ENCODE measurements at regions not wholly inside any gene's neighbourhood (a gene's known extent, or its start where the extent isn't known, plus 50 kb on each side); places are given as distances from the start of the nearest gene placed in this dataset.

- no peaks in the 10 kb centered on the region for H3K27me3 ChIP-seq (ENCODE audit: insufficient read depth, low read length)
- no peaks in the 10 kb centered on the region for H3K79me2 ChIP-seq (ENCODE audit: control insufficient read depth, insufficient read depth, low read length, unreplicated experiment)
- H2AFZ ChIP-seq (ENCODE audit: low read length, unreplicated experiment), result no peak overlapping the region
- H3K36me3 ChIP-seq (ENCODE audit: insufficient read depth, low read length), result no peaks in the 10 kb centered on the region
- no peaks in the 10 kb centered on the region for H3K4me1 ChIP-seq (ENCODE audit: control insufficient read depth, insufficient read depth, low read length, unreplicated experiment)
- H3K4me3 ChIP-seq (ENCODE audit: low read depth, low read length), result no peak overlapping the region
- H3K27ac ChIP-seq (ENCODE audit: low read depth, low read length), result no peak overlapping the region
Measured at GRCh38 chr17:69801368-69801767, 273.7 kb upstream of the KCNJ16 start.

GRCh38 chr17:69802045-69802740 is 272.8 kb upstream of the KCNJ16 start:
- Histone ChIP-seq H3K4me1 (ENCODE audit: control insufficient read depth, insufficient read depth, low read length, unreplicated experiment) (no peaks in the 10 kb centered on the region), H3K79me2 (ENCODE audit: control insufficient read depth, insufficient read depth, low read length, unreplicated experiment) (no peaks in the 10 kb centered on the region), H3K27me3 (ENCODE audit: insufficient read depth, low read length) (no peaks in the 10 kb centered on the region), H2AFZ (ENCODE audit: low read length, unreplicated experiment) (no peak overlapping the region), H3K4me3 (ENCODE audit: low read depth, low read length) (no peak overlapping the region), H3K27ac (ENCODE audit: low read depth, low read length) (no peak overlapping the region), H3K36me3 (ENCODE audit: insufficient read depth, low read length) (no peaks in the 10 kb centered on the region)

GRCh38 chr17:69809331-69809730 is 265.7 kb upstream of the KCNJ16 start:
- Histone ChIP-seq H3K79me2 (ENCODE audit: control insufficient read depth, insufficient read depth, low read length, unreplicated experiment) (no peaks in the 10 kb centered on the region), H2AFZ (ENCODE audit: low read length, unreplicated experiment) (no peak overlapping the region), H3K4me3 (ENCODE audit: low read depth, low read length) (no peak overlapping the region), H3K4me1 (ENCODE audit: control insufficient read depth, insufficient read depth, low read length, unreplicated experiment) (peaks cover 25% of the 10 kb centered on the region), H3K27ac (ENCODE audit: low read depth, low read length) (no peak overlapping the region), H3K36me3 (ENCODE audit: insufficient read depth, low read length) (no peaks in the 10 kb centered on the region), H3K27me3 (ENCODE audit: insufficient read depth, low read length) (no peaks in the 10 kb centered on the region)

GRCh38 chr17:69810326-69810965 is 264.6 kb upstream of the KCNJ16 start:
- Histone ChIP-seq H3K27ac (ENCODE audit: low read depth, low read length) (no peak overlapping the region), H2AFZ (ENCODE audit: low read length, unreplicated experiment) (no peak overlapping the region), H3K4me1 (ENCODE audit: control insufficient read depth, insufficient read depth, low read length, unreplicated experiment) (peaks cover 25% of the 10 kb centered on the region)

GRCh38 chr17:69812240-69812837 is 262.7 kb upstream of the KCNJ16 start:
- no peak overlapping the region for H3K4me3 ChIP-seq (ENCODE audit: low read depth, low read length)
- H3K36me3 ChIP-seq (ENCODE audit: insufficient read depth, low read length), result no peaks in the 10 kb centered on the region
- H3K27ac ChIP-seq (ENCODE audit: low read depth, low read length), result no peak overlapping the region; the same call in 1 of the 2 replicates
- no peaks in the 10 kb centered on the region for H3K79me2 ChIP-seq (ENCODE audit: control insufficient read depth, insufficient read depth, low read length, unreplicated experiment)
- H3K27me3 ChIP-seq (ENCODE audit: insufficient read depth, low read length), result no peaks in the 10 kb centered on the region
- peaks cover 25% of the 10 kb centered on the region for H3K4me1 ChIP-seq (ENCODE audit: control insufficient read depth, insufficient read depth, low read length, unreplicated experiment)
- H2AFZ ChIP-seq (ENCODE audit: low read length, unreplicated experiment), result no peak overlapping the region

More at GRCh38 chr17:69810326-69810965, 264.6 kb upstream of the KCNJ16 start:
- no peak overlapping the region for H3K4me3 ChIP-seq (ENCODE audit: low read depth, low read length)
- no peaks in the 10 kb centered on the region for H3K79me2 ChIP-seq (ENCODE audit: control insufficient read depth, insufficient read depth, low read length, unreplicated experiment)
- no peaks in the 10 kb centered on the region for H3K36me3 ChIP-seq (ENCODE audit: insufficient read depth, low read length)
- no peaks in the 10 kb centered on the region for H3K27me3 ChIP-seq (ENCODE audit: insufficient read depth, low read length)

- Histone ChIP-seq H3K4me3 (ENCODE audit: low read depth, low read length) (no peak overlapping the region), H3K27me3 (ENCODE audit: insufficient read depth, low read length) (no peaks in the 10 kb centered on the region), H3K36me3 (ENCODE audit: insufficient read depth, low read length) (no peaks in the 10 kb centered on the region), H3K79me2 (ENCODE audit: control insufficient read depth, insufficient read depth, low read length, unreplicated experiment) (no peaks in the 10 kb centered on the region), H2AFZ (ENCODE audit: low read length, unreplicated experiment) (peak overlapping the region; percentile 87), H3K27ac (ENCODE audit: low read depth, low read length) (peak overlapping the region; percentile 54), H3K4me1 (ENCODE audit: control insufficient read depth, insufficient read depth, low read length, unreplicated experiment) (peaks cover 25% of the 10 kb centered on the region)
Measured at GRCh38 chr17:69814031-69814430, 261.0 kb upstream of the KCNJ16 start.

GRCh38 chr17:69815406-69815805 is 259.6 kb upstream of the KCNJ16 start:
- no peaks in the 10 kb centered on the region for H3K27me3 ChIP-seq (ENCODE audit: insufficient read depth, low read length)
- H3K4me3 ChIP-seq (ENCODE audit: low read depth, low read length), result no peak overlapping the region
- H2AFZ ChIP-seq (ENCODE audit: low read length, unreplicated experiment), result no peak overlapping the region
- no peaks in the 10 kb centered on the region for H3K36me3 ChIP-seq (ENCODE audit: insufficient read depth, low read length)
- H3K27ac ChIP-seq (ENCODE audit: low read depth, low read length), result no peak overlapping the region
- H3K79me2 ChIP-seq (ENCODE audit: control insufficient read depth, insufficient read depth, low read length, unreplicated experiment), result no peaks in the 10 kb centered on the region
- H3K4me1 ChIP-seq (ENCODE audit: control insufficient read depth, insufficient read depth, low read length, unreplicated experiment), result peaks cover 25% of the 10 kb centered on the region

- Histone ChIP-seq H3K36me3 (ENCODE audit: insufficient read depth, low read length) (no peaks in the 10 kb centered on the region), H2AFZ (ENCODE audit: low read length, unreplicated experiment) (peak overlapping the region; percentile 62), H3K4me1 (ENCODE audit: control insufficient read depth, insufficient read depth, low read length, unreplicated experiment) (peaks cover 9% of the 10 kb centered on the region), H3K27ac (ENCODE audit: low read depth, low read length) (no peak overlapping the region), H3K4me3 (ENCODE audit: low read depth, low read length) (no peak overlapping the region), H3K27me3 (ENCODE audit: insufficient read depth, low read length) (no peaks in the 10 kb centered on the region), H3K79me2 (ENCODE audit: control insufficient read depth, insufficient read depth, low read length, unreplicated experiment) (no peaks in the 10 kb centered on the region)
Measured at GRCh38 chr17:69818467-69818866, 256.6 kb upstream of the KCNJ16 start.

- Histone ChIP-seq H3K4me1 (ENCODE audit: control insufficient read depth, insufficient read depth, low read length, unreplicated experiment) (no peaks in the 10 kb centered on the region), H3K4me3 (ENCODE audit: low read depth, low read length) (no peak overlapping the region), H3K36me3 (ENCODE audit: insufficient read depth, low read length) (no peaks in the 10 kb centered on the region), H3K27ac (ENCODE audit: low read depth, low read length) (no peak overlapping the region), H2AFZ (ENCODE audit: low read length, unreplicated experiment) (peak overlapping the region; percentile 36), H3K79me2 (ENCODE audit: control insufficient read depth, insufficient read depth, low read length, unreplicated experiment) (no peaks in the 10 kb centered on the region), H3K27me3 (ENCODE audit: insufficient read depth, low read length) (no peaks in the 10 kb centered on the region)
Measured at GRCh38 chr17:69819316-69820087, 255.5 kb upstream of the KCNJ16 start.

- H2AFZ ChIP-seq (ENCODE audit: low read length, unreplicated experiment), result no peak overlapping the region
- no peaks in the 10 kb centered on the region for H3K36me3 ChIP-seq (ENCODE audit: insufficient read depth, low read length)
- no peaks in the 10 kb centered on the region for H3K27me3 ChIP-seq (ENCODE audit: insufficient read depth, low read length)
- H3K27ac ChIP-seq (ENCODE audit: low read depth, low read length), result no peak overlapping the region
- H3K4me3 ChIP-seq (ENCODE audit: low read depth, low read length), result no peak overlapping the region
- no peaks in the 10 kb centered on the region for H3K4me1 ChIP-seq (ENCODE audit: control insufficient read depth, insufficient read depth, low read length, unreplicated experiment)
- H3K79me2 ChIP-seq (ENCODE audit: control insufficient read depth, insufficient read depth, low read length, unreplicated experiment), result no peaks in the 10 kb centered on the region
Measured at GRCh38 chr17:69820876-69821473, 254.1 kb upstream of the KCNJ16 start.
